ENCODE measurements at regions not wholly inside any gene's neighbourhood (a gene's known extent, or its start where the extent isn't known, plus 50 kb on each side); places are given as distances from the start of the nearest gene placed in this dataset.

GRCh38 chr1:59150577-59151386, 146.1 kb upstream of the FGGY start:
- TF ChIP-seq, protein P1, sequence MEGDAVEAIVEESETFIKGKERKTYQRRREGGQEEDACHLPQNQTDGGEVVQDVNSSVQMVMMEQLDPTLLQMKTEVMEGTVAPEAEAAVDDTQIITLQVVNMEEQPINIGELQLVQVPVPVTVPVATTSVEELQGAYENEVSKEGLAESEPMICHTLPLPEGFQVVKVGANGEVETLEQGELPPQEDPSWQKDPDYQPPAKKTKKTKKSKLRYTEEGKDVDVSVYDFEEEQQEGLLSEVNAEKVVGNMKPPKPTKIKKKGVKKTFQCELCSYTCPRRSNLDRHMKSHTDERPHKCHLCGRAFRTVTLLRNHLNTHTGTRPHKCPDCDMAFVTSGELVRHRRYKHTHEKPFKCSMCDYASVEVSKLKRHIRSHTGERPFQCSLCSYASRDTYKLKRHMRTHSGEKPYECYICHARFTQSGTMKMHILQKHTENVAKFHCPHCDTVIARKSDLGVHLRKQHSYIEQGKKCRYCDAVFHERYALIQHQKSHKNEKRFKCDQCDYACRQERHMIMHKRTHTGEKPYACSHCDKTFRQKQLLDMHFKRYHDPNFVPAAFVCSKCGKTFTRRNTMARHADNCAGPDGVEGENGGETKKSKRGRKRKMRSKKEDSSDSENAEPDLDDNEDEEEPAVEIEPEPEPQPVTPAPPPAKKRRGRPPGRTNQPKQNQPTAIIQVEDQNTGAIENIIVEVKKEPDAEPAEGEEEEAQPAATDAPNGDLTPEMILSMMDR (optimal IDR thresholded peaks at IDR 0.05 in 1 of 3, IDR thresholded peaks at IDR 0.05 in 1 of 3, conservative IDR thresholded peaks at IDR 0.05 in 1 of 3; ENCODE audit: extremely low read depth in 1 of 3, insufficient read depth in 2 of 3, low read length in 3 of 3) = no peak
- TF ChIP-seq EZH2 (IDR thresholded peaks at IDR 0.05; ENCODE audit: low read length) = no peak
